ENCODE measurements at regions not wholly inside any gene's neighbourhood (a gene's known extent, or its start where the extent isn't known, plus 50 kb on each side); places are given as distances from the start of the nearest gene placed in this dataset.

- no peak for FAIRE-seq
Measured at GRCh38 chr5:68544091-68544647, 328.6 kb downstream of the PIK3R1 start.

DNA sequence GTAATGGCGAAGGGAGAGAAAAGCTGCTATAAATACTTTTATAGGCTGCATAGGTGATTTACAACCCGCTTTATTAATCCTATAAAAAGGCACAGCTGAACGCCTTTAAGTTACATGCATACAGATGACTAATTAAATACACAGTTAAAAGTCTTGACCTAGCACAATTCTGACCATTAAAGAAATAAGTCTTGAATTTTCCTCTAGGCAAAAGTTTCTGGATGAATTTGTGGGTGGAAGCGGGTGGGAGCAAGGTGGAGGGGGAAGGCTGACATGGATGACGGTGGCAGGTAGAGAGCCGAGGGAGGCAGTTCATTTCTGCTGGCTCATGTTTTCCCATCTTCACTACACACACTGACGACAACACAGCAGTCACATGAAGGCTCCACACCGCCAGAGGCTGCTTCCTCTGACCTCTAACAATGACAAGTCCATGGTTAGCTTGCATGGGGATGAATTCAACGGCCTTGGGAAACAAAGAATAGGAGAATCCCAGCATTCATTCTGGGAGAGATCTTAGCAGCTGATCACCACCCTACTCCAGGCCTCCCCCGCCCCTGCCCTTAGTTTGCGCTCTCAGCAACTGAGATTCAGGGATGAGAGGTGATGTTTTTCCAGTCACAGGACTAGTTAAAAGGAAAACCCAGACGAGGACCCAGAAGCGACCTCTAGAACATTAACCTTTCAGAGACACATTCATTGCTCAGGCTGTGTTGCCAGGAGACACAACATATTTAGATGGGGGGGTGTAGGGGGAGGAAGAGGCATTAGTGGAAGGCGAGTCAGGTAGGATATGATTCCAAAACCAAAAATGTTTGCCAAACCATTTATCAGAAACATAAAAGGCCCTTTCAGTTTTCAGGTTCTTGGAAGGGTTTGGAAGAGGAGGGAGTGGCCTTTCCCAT lies 329.3 kb downstream of the PIK3R1 start:
- FAIRE-seq = no peak

DNA sequence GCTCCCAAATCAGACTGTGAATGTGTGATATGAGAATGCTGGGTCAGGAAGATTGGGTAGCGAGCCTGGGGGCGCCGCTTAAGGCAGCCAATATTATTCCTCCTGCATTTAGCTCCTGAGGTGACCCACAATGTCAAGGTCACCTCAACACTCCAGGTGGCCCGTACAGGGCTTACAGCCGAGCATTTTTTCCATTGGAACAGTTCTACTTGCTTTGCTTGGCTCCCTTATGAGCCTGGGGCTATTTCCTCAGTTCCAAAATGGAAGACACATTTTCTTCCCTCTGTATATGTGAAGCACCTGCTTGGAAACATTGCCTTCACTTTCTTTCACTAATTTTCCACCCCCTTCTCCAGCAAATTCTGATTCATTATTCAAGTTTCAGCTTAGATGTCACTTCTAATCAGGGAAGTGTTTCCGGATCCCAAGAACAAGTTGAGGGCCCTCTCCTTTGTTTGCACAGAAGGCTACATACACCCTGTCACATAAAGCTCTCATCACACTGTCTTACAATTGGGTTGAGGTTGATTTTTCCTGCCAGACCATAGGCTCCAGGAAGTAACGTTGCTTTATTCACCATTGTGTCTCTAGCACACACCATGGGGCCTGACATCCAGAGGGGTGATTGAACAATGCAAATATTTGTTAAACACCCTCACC lies 330.2 kb downstream of the PIK3R1 start:
- FAIRE-seq = no peak

DNA sequence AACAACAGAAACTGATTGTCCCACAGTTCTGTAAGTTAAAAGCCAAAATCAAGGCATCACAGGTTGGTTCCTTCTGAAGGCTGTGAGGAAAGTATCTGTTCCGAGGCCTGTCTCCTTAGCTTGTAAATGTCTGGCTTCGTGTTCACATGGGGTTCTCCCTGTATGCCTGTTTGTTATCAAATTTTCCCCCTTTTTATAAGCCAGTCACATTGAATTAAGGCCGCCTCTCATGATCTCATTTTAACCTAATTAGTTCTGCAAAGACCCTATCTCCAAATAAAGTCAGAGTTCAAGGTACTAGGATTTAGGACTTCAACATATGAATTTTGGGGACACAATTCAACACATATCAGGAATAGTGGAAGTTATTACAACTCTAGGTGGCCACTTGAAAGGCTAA lies 331.5 kb downstream of the PIK3R1 start:
- no peak for FAIRE-seq

DNA sequence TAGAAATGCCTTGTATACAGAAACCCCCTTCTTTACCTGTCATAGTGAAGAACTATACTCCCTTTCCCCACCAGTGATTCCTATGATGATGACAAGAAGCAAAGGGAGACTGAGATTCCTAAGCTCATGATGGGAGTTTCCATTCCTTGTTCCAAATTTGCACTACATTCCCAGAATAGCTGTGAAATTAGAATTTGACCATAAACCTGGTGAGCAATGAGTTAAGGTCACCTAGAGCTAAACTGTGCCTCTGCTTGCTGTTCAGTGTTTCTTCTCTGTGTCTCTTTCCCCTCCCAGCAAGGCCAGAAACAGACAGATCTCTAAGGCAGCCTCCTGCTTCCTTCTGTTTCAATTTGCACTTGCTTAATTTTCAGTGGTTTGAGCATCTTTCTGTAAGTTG lies 332.1 kb downstream of the PIK3R1 start:
- no peak for FAIRE-seq

DNA sequence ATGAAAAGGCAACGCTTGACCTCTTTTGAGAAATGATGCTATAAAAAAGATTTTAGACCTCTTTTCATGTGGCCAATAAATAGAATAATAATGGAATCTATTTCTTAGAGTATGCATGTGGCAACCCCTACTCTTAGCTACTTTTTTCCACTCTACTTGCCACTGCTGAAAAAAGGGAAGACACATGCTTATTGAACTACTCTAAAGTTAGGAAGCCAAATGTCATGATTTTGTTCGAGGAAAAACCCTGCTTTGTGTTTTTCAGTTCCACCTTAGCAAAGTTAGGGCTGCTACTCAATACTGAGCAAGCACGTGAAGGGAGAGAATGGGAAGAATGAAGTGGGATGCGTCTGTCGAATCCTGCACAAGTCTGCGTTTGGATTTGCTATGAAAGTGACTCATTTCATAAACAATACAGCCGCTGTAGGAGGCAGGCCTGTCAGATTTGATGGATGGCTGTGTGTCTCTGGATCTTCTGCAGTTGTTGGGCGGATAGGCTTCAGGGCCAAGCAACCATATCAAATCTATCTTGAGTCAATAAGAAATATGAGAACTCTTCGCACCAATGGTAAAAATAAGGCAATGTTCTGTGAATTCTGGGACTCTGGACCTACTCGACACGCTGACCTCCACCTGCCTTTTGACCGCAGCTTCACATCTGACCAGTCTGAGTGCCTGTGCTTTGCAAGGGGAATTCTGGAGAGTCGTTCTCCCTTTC lies 333.6 kb downstream of the PIK3R1 start:
- FAIRE-seq = no peak

DNA sequence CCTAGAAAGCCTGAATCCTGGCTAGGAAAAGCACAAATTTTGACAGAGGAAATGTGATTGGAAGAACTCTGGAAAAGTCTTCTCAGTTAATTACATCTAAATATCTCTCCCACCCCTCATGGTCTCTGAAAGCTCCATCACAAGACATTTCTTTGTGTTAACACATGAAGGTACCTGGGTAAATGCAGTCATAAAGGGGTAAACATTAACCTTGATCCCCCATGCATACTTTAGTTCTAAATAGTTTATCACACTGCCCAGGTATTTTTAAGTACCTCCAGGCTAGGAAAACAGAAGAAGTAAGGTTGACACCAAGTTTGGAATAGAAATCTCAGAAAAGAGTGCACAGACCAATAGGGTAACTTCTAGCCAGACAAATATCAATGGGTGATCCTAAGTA lies 334.5 kb downstream of the PIK3R1 start:
- no peak for FAIRE-seq

DNA sequence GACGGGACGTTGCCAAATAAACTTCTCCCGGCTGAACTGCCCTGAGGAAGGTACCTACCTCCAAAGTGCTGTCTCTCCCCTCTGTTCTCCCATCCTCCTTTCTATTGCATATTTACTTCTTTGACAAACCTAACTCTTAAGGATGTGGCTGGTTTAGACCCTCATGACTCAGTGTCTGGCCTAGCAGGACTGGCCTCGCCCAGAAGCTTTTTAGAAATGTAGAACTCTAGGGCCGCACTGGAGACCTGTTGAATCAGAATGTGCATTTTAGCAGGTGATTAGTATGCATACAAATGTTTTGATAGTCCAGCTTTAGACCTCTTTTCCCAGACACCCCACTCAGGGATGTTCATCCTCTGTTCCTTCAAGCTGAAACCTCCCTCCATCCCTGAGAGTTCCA lies 335.9 kb downstream of the PIK3R1 start:
- no peak for FAIRE-seq

DNA sequence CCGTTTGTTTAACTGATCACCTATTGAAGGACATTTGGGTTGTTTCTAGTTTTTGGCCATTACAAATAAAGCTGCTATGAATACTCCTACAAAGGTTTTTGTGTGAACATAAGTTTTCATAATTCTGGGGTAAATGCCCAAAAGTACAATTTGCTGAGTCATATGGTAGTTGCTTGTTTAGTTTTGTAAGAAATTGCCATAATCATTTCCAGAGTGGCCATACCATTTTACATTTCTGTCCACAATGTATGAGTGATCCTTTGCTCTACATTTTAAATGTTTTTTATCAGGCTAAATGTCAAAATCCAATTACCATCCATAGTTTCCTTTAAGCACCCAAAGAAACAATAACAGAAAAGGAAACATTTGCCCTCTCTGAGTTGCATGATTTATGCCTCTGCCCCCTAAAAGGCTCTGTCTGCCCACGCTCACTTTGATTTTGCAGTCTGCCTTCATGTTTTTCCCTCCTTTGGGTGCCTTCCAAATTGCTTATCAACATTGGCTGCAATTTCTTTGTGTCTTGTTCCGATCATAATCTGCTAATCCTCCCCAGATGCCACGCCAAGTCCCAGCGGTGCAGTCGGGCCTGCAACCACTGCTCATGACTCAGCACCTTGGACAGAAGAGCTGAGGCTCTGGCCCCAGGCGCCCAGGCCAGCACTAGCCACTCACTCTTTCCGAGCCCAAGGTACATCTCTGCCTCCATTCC lies 339.2 kb downstream of the PIK3R1 start:
- no peak for FAIRE-seq

DNA sequence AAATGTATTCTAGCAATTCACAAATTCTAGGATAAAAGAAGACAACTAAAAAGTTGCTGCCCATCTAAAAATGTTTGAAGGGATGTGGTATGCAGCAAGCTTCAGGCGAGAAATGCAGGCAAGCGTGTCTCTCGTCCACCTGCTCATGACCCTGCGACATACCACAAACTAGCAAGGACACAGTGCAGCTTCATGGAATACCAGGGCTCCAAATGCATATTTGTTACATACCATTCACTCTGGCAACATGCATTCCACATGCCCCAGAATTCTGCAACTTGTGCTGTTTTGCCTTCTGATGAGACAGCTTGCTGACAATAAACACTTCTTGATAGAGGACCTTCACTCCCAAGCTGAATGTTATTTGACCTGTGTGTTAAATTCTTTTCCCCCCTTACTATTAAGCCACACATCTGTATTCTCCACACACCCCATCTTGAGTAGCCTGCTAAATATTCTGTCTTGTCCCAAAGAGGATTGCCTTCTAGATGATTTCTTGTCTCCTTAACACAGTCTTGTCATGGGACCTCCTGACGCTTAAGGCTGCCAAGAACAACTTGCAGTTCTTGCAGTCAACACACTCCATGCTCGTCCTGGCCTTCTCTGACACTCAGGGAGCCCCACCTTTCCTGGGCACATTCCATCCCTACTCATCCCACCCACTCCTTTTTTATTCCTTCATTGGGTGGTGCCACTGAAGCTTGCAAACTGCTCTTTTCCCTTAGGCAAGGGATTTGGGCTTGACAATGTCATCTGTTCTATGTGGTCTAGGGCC lies 340.5 kb downstream of the PIK3R1 start:
- no peak for FAIRE-seq

DNA sequence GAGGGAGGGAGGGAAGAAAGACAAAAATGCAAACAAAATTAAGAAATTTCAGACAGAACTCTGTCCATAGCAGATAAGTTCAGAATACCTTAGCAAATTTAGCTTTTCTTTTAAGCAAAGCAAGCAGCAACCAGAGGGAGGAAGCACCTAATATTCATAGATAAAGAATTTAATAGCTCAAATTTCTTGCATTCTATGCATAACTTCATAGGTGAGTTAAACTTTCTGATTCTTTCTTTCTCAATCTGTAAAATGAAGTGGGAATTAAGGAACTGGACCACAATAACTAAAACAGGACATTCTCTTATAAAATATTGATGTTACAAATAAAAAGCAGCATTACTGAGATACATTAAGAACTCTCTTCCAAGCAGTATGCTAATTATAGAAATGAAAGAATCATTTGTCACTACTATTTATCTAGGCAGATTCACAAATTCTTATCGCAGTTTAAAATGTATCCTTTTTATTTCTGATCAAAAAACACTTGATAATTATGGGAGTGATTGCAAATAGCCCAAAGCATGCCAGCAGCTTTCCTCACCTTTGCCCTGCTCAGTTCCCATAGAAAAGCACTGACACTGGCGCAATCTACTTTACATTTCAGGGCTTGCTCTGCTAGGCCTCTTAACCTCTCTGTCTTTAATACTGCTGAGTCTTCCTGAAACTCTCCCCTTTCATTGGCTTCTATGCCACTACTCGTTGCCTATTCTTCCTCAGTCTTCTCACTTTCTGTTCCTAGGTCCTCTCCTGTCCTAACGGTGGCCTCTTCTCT lies 341.8 kb downstream of the PIK3R1 start:
- FAIRE-seq = no peak

- FAIRE-seq = no peak
Measured at GRCh38 chr5:68562308-68562707, 346.8 kb downstream of the PIK3R1 start.

- no peak for FAIRE-seq
Measured at GRCh38 chr5:68565427-68565826, 349.9 kb downstream of the PIK3R1 start.

- no peak for FAIRE-seq
Measured at GRCh38 chr5:68576805-68577204, 361.2 kb downstream of the PIK3R1 start.

- FAIRE-seq = no peak
Measured at GRCh38 chr5:68582284-68582683, 366.7 kb downstream of the PIK3R1 start.

GRCh38 chr5:68587171-68587570 lies 371.6 kb downstream of the PIK3R1 start:
- no peak for FAIRE-seq

DNA sequence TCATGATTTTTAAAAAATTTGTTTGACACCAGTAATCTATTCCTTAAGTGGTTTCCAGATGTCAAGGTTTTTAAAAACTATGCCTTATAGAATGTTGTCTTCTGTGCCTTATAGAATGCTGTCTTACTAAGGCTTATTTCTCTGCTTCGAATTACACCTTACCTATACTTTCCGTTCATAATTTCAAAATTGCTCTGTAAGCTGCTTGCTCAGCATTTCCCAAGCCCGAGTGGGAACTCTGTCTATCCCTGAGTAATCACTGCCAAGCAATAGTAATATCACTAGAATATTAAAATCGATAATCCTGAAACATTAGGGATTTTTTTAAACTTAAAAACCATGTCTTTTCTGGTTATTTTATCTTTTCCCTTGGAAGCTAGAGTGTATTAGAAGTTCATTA lies 376.3 kb downstream of the PIK3R1 start:
- FAIRE-seq = no peak

- no peak for FAIRE-seq
Measured at GRCh38 chr5:68592351-68592750, 376.8 kb downstream of the PIK3R1 start.

DNA sequence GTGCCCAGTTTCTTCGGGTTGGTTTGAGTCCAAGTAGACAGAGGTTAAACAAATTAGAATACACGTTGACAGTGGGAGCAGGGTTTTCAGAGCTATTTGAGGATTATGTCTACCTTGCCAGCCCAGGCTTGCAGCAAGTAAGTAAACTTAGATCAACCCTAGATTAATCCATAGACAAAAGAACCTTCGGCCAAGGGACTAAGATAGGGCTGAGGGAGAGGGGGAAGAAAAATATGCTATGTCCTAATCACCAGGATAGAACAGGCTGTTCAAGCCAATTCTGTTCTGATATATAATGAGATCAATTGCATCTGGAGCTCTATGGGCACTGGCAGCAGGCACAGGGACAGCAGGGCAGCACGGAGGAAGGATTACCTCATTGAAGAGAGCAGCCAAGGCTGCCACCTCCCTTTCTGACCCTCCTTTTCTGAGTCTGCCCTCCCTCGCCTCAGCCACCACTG lies 377.7 kb downstream of the PIK3R1 start:
- no peak for FAIRE-seq

DNA sequence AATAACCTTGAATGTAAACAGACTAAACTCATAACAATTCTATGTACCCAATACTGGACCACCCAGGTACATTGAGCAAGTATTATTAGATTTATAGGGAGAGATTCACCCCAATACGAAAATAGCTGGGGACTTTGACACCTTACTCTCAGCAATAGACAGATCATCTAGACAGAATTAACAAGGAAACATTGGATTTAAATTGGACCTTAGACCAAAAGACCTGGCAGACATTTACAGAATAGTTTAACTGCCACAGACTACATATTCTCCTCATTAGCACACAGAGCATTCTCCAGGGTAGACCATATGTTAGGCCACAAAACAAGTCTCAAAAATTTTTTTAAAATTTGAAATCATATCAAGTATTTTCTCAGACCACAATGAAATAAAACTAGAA lies 397.4 kb downstream of the PIK3R1 start:
- FAIRE-seq = no peak

DNA sequence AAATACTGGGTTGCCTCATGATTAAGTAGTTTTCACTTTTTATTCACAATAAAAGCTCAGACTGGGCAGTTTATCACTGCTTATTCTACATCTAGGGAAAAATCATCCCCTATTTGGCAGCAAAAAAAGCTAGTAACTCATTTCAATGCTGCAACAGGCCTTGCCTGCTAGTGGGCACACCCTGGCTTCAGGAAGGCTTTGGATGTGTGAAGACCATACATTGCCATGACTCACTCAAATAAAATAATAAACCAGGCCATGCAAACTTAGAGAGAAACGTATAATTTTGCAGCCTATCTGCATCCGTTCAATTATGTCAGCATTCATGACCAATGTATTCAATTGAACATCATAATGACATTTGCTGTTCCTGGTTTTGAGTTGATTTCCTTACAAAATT lies 402.9 kb downstream of the PIK3R1 start:
- no peak for FAIRE-seq

All from G401.6 (cell line).